ENCODE measurements at regions not wholly inside any gene's neighbourhood (a gene's known extent, or its start where the extent isn't known, plus 50 kb on each side); places are given as distances from the start of the nearest gene placed in this dataset.

DNA sequence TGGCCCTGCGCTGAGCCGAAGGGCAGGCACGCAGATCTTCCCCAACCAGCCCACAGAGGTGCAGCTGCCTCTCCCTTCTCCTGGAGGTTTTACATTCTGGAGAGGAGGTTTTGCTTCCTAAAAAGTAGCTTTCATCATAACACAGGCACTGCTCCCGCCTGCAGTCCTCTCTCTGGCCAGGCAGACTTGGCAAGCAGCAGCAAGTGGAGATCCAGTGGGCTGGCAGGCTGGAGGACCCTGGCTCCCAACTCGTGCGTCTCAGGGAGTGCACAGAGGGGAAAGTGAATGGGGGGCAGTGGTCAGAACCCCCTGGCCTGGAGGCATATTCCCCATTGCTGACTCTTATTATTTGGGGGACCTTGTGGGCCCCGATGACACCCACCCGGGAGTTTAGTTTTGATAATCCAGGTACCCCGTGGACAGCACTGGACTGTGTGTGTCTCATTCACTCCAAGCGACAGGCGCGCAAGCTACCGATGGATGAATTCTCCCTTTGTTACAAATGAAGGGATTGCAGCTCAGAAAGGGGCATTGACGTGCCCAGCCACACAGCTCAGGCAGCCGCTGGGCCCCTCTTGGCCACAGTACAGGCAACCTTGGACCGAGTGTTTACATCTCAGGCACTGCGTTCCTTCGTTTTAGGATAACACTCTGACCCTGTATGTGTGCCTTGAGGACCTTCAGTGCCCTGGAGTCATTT, 1223.9 kb downstream of the BRD1 start:
- TF ChIP-seq, protein P1, sequence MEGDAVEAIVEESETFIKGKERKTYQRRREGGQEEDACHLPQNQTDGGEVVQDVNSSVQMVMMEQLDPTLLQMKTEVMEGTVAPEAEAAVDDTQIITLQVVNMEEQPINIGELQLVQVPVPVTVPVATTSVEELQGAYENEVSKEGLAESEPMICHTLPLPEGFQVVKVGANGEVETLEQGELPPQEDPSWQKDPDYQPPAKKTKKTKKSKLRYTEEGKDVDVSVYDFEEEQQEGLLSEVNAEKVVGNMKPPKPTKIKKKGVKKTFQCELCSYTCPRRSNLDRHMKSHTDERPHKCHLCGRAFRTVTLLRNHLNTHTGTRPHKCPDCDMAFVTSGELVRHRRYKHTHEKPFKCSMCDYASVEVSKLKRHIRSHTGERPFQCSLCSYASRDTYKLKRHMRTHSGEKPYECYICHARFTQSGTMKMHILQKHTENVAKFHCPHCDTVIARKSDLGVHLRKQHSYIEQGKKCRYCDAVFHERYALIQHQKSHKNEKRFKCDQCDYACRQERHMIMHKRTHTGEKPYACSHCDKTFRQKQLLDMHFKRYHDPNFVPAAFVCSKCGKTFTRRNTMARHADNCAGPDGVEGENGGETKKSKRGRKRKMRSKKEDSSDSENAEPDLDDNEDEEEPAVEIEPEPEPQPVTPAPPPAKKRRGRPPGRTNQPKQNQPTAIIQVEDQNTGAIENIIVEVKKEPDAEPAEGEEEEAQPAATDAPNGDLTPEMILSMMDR (IDR thresholded peaks at IDR 0.05; ENCODE audit: insufficient read depth, low read depth, low read length, missing control alignments), result no peak
- no peak for DNase-seq (ENCODE audit: low read depth)
- no peak overlapping the region for H3K4me3 ChIP-seq (ENCODE audit: low read length)

DNA sequence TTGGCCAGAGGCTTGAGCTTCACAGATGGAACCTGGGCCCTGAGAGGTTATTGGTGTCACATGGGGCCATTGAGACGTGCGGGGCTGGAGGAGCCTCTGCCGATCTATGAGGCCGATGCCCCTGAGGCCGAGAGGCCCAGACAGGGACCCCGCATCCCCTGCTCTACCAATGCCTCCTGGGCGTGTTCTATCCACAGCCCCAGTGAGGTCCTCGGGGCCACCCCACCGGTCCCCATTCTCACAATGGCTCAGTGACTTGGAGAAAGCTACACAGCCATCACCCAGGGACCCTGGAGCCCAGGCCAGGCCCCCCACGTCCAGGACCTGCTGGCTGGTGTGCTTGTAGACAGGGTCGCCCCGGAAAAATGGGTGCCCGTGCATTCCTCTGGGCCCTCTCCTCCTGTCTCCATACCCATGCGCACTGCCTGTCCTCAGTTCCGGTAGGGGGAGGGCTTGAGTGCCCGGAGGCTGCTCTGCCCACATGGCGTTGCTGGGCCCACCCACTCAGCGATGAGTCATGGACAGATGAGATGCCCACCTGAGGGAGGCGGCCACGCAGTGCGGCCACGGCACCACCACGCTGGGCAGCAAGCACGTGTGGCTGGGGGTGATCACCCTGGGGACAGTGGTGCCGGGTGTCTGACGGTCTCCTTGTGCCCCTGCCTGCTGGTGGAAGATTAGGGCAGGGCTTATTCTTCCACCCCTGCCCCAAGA, 1224.7 kb downstream of the BRD1 start:
- TF ChIP-seq, protein P1 (IDR thresholded peaks at IDR 0.05; ENCODE audit: insufficient read depth, low read depth, low read length, missing control alignments), result no peak
- no peak for DNase-seq (ENCODE audit: low read depth)
- no peak overlapping the region for H3K4me3 ChIP-seq (ENCODE audit: low read length)

DNA sequence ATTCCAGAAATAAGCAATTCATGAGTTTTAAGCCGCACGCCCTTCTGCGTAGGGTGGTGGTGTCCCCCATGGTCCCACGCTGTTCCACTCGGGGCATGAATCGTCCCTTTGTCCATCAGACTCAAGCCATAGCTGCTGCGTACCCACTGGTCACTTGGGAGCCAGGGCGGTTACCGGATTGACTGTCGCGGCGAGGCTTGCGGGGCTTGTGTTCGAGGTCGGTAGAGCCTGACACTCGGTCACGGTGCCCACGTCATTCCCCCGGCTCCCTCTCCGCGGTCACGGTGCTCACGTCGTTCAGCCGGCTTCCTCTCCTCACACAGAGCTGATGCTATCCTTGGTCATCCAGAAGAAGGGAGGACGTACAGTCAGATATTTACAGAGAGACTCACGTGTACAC, 1227.0 kb downstream of the BRD1 start:
- no peak overlapping the region for H3K4me3 ChIP-seq (ENCODE audit: low read length)
- no peak for DNase-seq (ENCODE audit: low read depth)
- TF ChIP-seq, protein P1 (IDR thresholded peaks at IDR 0.05; ENCODE audit: insufficient read depth, low read depth, low read length, missing control alignments), result no peak

DNA sequence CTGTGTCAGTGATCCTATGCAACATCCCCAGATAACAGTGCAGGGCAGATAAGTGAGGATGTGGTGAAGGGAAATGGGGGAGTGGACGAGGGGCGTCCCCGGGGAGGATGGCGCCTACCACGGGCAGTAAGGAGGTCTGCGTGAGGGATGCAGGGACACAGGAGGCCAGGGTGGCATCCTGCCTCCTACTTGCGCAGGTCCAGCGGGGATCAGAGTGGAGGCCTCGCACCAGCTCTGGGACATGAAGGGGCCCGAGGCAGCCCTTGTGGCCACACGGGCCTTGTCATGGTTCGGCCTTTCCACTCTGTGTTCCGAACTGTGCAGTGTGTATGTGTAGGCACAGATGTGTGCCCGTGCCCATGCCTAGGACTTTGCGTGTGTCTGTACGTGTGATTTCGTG, 1227.5 kb downstream of the BRD1 start:
- no peak for DNase-seq (ENCODE audit: low read depth)
- no peak overlapping the region for H3K4me3 ChIP-seq (ENCODE audit: low read length)
- TF ChIP-seq, protein P1 (IDR thresholded peaks at IDR 0.05; ENCODE audit: insufficient read depth, low read depth, low read length, missing control alignments), result no peak

DNA sequence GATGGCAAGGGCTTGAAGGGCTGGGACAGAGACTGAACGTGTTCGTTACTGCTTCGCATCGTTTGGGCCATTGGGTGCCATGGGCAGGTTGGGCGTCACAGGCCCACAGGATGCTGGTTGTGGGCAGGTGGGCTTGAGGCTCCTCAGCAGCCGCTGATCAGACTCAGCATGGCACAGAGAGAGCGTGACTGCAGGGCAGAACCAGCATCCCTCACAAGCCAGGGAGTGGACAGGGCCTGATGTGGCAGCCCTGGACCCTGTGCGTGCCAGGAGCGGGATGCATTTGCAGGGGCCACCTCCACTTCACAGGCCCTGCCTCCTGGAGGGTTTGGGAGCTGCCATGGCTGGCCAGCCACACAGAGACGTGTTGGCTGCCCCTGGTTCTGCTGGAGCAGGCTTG, 1228.3 kb downstream of the BRD1 start:
- TF ChIP-seq, protein P1 (IDR thresholded peaks at IDR 0.05; ENCODE audit: insufficient read depth, low read depth, low read length, missing control alignments), result no peak
- H3K4me3 ChIP-seq (ENCODE audit: low read length), result no peak overlapping the region

DNA sequence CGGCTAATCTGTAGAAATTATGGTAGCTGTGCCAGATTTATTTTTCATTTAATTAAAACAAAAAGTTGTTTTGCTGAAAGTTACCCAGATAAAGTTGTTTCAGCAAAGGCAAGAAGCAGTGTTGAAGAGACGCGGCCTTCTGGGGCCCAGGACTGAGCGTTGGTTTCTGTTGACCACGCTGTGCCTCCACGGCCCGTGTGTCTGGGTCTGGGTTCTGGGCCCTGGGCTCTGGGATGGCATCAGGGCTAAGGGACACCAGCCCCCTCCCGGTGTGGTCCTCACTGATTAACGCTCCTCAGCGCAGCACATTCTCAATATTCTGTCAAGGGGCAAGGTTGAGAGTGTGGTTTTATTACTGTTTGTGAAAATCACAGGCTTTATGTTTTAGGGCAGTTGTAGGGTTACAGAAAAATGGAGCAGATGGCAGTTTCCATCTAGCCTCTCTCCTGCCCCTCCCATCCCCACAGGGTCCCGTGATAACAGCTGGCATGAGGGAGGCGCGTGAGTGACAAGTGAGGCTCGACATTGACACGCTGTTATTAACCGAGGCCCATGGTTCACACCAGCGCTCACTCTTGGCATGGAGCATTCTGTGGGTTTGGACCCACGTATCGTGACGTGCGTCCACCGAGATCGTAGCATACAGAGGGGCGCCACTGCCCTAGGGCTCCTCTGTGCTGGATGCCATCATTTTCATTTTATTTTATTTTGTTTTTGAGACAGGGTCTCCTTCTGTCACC, 1231.4 kb downstream of the BRD1 start:
- TF ChIP-seq, protein P1 (IDR thresholded peaks at IDR 0.05; ENCODE audit: insufficient read depth, low read depth, low read length, missing control alignments), result no peak
- H3K4me3 ChIP-seq (ENCODE audit: low read length), result no peak overlapping the region
- DNase-seq (ENCODE audit: low read depth), result no peak

More for the DNA sequence above, 1228.3 kb downstream of the BRD1 start:
- DNase-seq (ENCODE audit: low read depth), result no peak

Data from epithelial cell of esophagus (primary cell).